Prostate gland (tissue), 2 donors: ENCODE measurements at regions not wholly inside any gene's neighbourhood (a gene's known extent, or its start where the extent isn't known, plus 50 kb on each side); places are given as distances from the start of the nearest gene placed in this dataset.

ENCODE experiments used
- DNase-seq: peaks from one replicate; pipeline ENCODE4 v3.0.0-alpha.2; 2019; ENCODE audit warnings: low spot score
- H3K27ac ChIP-seq, 2 donors: fragments of 200-600 bp; sonication (generic); 2 replicates each; pipeline ENCODE4 v1.5.1; 2017 to 2019
- H3K27me3 ChIP-seq: fragments of 200-600 bp; sonication (generic); replicated peaks from 2 replicates; pipeline ENCODE4 v1.5.1; 2019; ENCODE audit not compliant: insufficient read depth
- H3K36me3 ChIP-seq, 2 donors: fragments of 200-600 bp; sonication (generic); 1 replicate in 1 of 2; 2 replicates in 1 of 2; pipeline versions ENCODE4 v1.5.1 to v1.8.1; 2017 to 2019
- H3K4me1 ChIP-seq: fragments of 200-600 bp; sonication (generic); replicated peaks from 2 replicates; pipeline ENCODE4 v1.5.1; 2019
- H3K4me3 ChIP-seq, 2 donors: fragments of 200-600 bp; sonication (generic); 2 replicates each; pipeline ENCODE4 v1.5.1; 2017 to 2019
- H3K9me3 ChIP-seq: fragments of 200-600 bp; sonication (generic); 2 replicates; pipeline ENCODE4 v1.5.1; 2017
- CTCF ChIP-seq, 4 experiments: fragments of 200-600 bp in 2 of 4; fragments of 450-650 bp in 2 of 4; sonication (generic) in 2 of 4; IDR thresholded peaks; 1 replicate in 3 of 4; 2 replicates in 1 of 4; pipeline ENCODE4 v1.5.1; 2016 to 2019; ENCODE audit warnings: antibody characterized with exemption in 4 of 4, mild to moderate bottlenecking in 2 of 4, moderate library complexity in 2 of 4
- POLR2A ChIP-seq: fragments of 450-650 bp; IDR thresholded peaks from one replicate; pipeline ENCODE4 v1.6.1; 2016; ENCODE audit warnings: antibody characterized with exemption, mild to moderate bottlenecking
- POLR2AphosphoS5 ChIP-seq: sonication (generic); formaldehyde crosslinking; IDR thresholded peaks from one replicate; pipeline ENCODE4 v1.6.1; 2017; ENCODE audit warnings: antibody characterized with exemption
- WGBS: methylation state at CpG from one replicate; pipeline ENCODE4 v1.1.5; 2018; 5-methylcytosine and 5-hydroxymethylcytosine counted together
- intact Hi-C: fragments of 100-400 bp; cut with DNase I; formaldehyde crosslinking; loops from one replicate; pipeline ENCODE4 v1.14.2; 2022

DNA sequence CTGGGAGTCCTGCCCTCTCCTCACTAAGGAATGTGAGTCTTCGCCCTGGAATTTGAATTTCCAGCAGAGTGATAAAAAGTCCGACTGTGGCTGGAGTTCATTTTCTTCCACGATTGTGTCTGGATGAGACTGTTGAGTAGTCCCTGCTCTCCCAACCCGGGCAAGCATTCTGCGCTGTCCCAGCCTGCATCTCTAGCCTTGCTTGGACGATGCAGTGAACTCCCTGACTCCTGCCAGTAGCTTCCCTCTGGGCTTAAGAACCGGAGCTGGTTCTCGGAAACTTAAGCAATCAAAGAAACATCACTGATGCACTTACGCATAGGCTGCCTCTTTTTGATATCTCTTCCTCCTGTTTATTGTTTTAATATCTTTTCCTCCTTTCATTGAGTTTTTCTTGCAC lies 116.0 kb upstream of the FZD8 start:
- intact Hi-C loops: no loop called here
- Histone ChIP-seq H3K36me3 (no peaks in the 10 kb centered on the region), H3K4me3 (no peak overlapping the region), H3K27me3 (no peaks in the 10 kb centered on the region), H3K27ac (no peak overlapping the region), H3K9me3 (no peaks in the 10 kb centered on the region), H3K4me1 (no peaks in the 10 kb centered on the region)
- no peak for DNase-seq
- TF ChIP-seq POLR2A (no peak), POLR2AphosphoS5 (no peak), CTCF (IDR thresholded peaks at IDR 0.05) (no peak)
- 94% methylated on average over 9 of the region's 9 CpGs for WGBS

- WGBS: 95% methylated on average over 5 of the region's 5 CpGs
- no peak for TF ChIP-seq POLR2A
- TF ChIP-seq POLR2AphosphoS5: no peak
- no peak for TF ChIP-seq CTCF (IDR thresholded peaks at IDR 0.05)
- intact Hi-C loops: no loop called here
- Histone ChIP-seq H3K27me3 (no peaks in the 10 kb centered on the region), H3K27ac (no peak overlapping the region), H3K4me1 (no peaks in the 10 kb centered on the region), H3K9me3 (no peaks in the 10 kb centered on the region), H3K4me3 (no peak overlapping the region), H3K36me3 (no peaks in the 10 kb centered on the region)
- no peak for DNase-seq
These were observed 112.4 kb upstream of the FZD8 start for GRCh38 chr10:35754519-35754918.

- TF ChIP-seq CTCF (IDR thresholded peaks at IDR 0.05): no peak
- no peak for TF ChIP-seq POLR2A
- no peak for TF ChIP-seq POLR2AphosphoS5
- H3K36me3 ChIP-seq: no peaks in the 10 kb centered on the region
- H3K9me3 ChIP-seq: no peaks in the 10 kb centered on the region
- no peaks in the 10 kb centered on the region for H3K4me1 ChIP-seq
- WGBS: 58% methylated on average over 11 of the region's 11 CpGs
- DNase-seq: no peak
- H3K4me3 ChIP-seq: no peak overlapping the region
- no peak overlapping the region for H3K27ac ChIP-seq
- H3K27me3 ChIP-seq: no peaks in the 10 kb centered on the region
- intact Hi-C loops: no loop called here
These were observed 110.7 kb upstream of the FZD8 start for GRCh38 chr10:35752469-35753461.

GRCh38 chr10:35751347-35751746 lies 109.3 kb upstream of the FZD8 start:
- H3K4me3 ChIP-seq: no peak overlapping the region
- DNase-seq: no peak
- 89% methylated on average over 2 of the region's 2 CpGs for WGBS
- intact Hi-C loops: no loop called here
- H3K9me3 ChIP-seq: no peaks in the 10 kb centered on the region
- H3K4me1 ChIP-seq: no peaks in the 10 kb centered on the region
- H3K36me3 ChIP-seq: no peaks in the 10 kb centered on the region
- H3K27me3 ChIP-seq: no peaks in the 10 kb centered on the region
- TF ChIP-seq POLR2AphosphoS5 (no peak), CTCF (IDR thresholded peaks at IDR 0.05) (no peak), POLR2A (no peak)
- no peak overlapping the region for H3K27ac ChIP-seq

DNA sequence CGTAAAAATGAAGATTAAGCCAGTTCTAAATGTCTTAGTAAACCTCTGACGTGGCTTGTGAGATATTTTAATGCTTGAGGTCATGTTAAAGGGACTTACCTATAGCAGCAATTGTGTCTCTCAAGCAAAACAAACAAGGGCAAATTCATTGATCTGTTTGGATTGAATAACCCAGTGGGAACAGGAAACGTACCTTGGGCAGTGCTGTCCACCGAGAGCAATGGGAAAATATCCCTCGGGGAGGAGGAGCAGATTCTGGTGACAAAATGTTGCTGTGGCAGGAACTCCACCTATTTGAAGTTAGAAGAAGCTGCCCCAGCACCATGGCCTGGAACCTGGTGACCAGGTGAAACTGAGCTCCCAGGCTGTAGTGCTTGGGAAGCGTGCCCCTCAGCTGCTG lies 107.1 kb upstream of the FZD8 start:
- intact Hi-C loops: no loop called here
- Histone ChIP-seq H3K36me3 (no peaks in the 10 kb centered on the region), H3K27me3 (no peaks in the 10 kb centered on the region), H3K27ac (no peak overlapping the region), H3K4me3 (no peak overlapping the region), H3K4me1 (no peaks in the 10 kb centered on the region), H3K9me3 (no peaks in the 10 kb centered on the region)
- 86% methylated on average over 6 of the region's 6 CpGs for WGBS
- TF ChIP-seq CTCF (IDR thresholded peaks at IDR 0.05) (no peak), POLR2AphosphoS5 (no peak), POLR2A (no peak)
- no peak for DNase-seq
